Hepatocyte (in vitro differentiated cells): ENCODE measurements at regions not wholly inside any gene's neighbourhood (a gene's known extent, or its start where the extent isn't known, plus 50 kb on each side); places are given as distances from the start of the nearest gene placed in this dataset.

Experiments used
- DNase-seq: peaks from one replicate; pipeline ENCODE4 v3.0.0-alpha.2; 2016; ENCODE audit warnings: low spot score
- H2AFZ ChIP-seq: fragments of 200-600 bp; sonication (generic); 2 replicates; pipeline ENCODE4 v1.6.0; 2016; ENCODE audit warnings: antibody characterized with exemption, mild to moderate bottlenecking
- H3K27ac ChIP-seq: fragments of 200-600 bp; sonication (generic); 2 replicates; pipeline ENCODE4 v1.5.1; 2016; ENCODE audit warnings: mild to moderate bottlenecking
- H3K27me3 ChIP-seq: fragments of 200-600 bp; sonication (generic); 2 replicates; pipeline ENCODE4 v1.6.1; 2016
- H3K36me3 ChIP-seq: fragments of 200-600 bp; sonication (generic); replicated peaks from 2 replicates; pipeline ENCODE4 v1.5.1; 2016; ENCODE audit warnings: low read depth; ENCODE audit not compliant: insufficient read depth
- H3K4me1 ChIP-seq: fragments of 200-600 bp; sonication (generic); 2 replicates; pipeline ENCODE4 v1.5.1; 2016; ENCODE audit warnings: mild to moderate bottlenecking, moderate library complexity; ENCODE audit not compliant: insufficient read depth
- H3K4me2 ChIP-seq: fragments of 200-600 bp; sonication (generic); 2 replicates; pipeline ENCODE4 v1.6.0; 2016
- H3K4me3 ChIP-seq: fragments of 200-600 bp; sonication (generic); 2 replicates; pipeline ENCODE4 v1.5.1; 2016; ENCODE audit warnings: mild to moderate bottlenecking
- H3K79me2 ChIP-seq: fragments of 200-600 bp; sonication (generic); 2 replicates; pipeline ENCODE4 v1.6.0; 2017; ENCODE audit warnings: mild to moderate bottlenecking
- H3K9me2 ChIP-seq: fragments of 200-600 bp; sonication (generic); replicated peaks from 2 replicates; pipeline ENCODE4 v1.6.0; 2017; ENCODE audit warnings: mild to moderate bottlenecking; ENCODE audit not compliant: insufficient read depth
- H3K9me3 ChIP-seq: fragments of 200-600 bp; sonication (generic); 2 replicates; pipeline ENCODE4 v1.5.1; 2016; ENCODE audit warnings: low read depth, mild to moderate bottlenecking
- H4K20me1 ChIP-seq: fragments of 200-600 bp; sonication (generic); 2 replicates; pipeline ENCODE4 v1.6.0; 2016; ENCODE audit warnings: mild to moderate bottlenecking; ENCODE audit not compliant: insufficient read depth, poor library complexity, severe bottlenecking
- CTCF ChIP-seq: fragments of 200-600 bp; sonication (generic); IDR thresholded peaks from 2 replicates; pipeline ENCODE4 v1.5.1; 2016; ENCODE audit warnings: antibody characterized with exemption, mild to moderate bottlenecking; ENCODE audit not compliant: poor library complexity
- EZH2 ChIP-seq: fragments of 200-600 bp; sonication (generic); IDR thresholded peaks from 2 replicates; pipeline ENCODE4 v1.6.1; 2016; ENCODE audit warnings: antibody characterized with exemption, mild to moderate bottlenecking, borderline replicate concordance
- EZH2phosphoT487 ChIP-seq: fragments of 200-600 bp; sonication (generic); IDR thresholded peaks from one replicate; pipeline ENCODE4 v1.6.1; 2018; ENCODE audit warnings: antibody characterized with exemption, mild to moderate bottlenecking, low read depth, moderate library complexity; ENCODE audit not compliant: unreplicated experiment, severe bottlenecking
- WGBS: methylation state at CpG from one replicate; pipeline ENCODE4 v1.1.6; 2016; ENCODE audit warnings: low lambda C conversion rate; ENCODE audit errors: missing lambda C conversion rate; 5-methylcytosine and 5-hydroxymethylcytosine counted together

GRCh38 chr6:122248844-122249243, 150.6 kb upstream of the HSF2 start:
- Histone ChIP-seq H3K4me1 (no peaks in the 10 kb centered on the region), H3K79me2 (no peaks in the 10 kb centered on the region), H4K20me1 (no peaks in the 10 kb centered on the region), H3K4me3 (no peak overlapping the region), H2AFZ (no peak overlapping the region), H3K9me2 (no peaks in the 10 kb centered on the region), H3K36me3 (no peaks in the 10 kb centered on the region), H3K9me3 (no peaks in the 10 kb centered on the region), H3K4me2 (no peak overlapping the region), H3K27me3 (no peaks in the 10 kb centered on the region), H3K27ac (no peak overlapping the region)
- TF ChIP-seq EZH2phosphoT487, result no peak
- TF ChIP-seq CTCF, result no peak
- TF ChIP-seq EZH2, result no peak
- 89% methylated on average over 1 of the region's 1 CpG for WGBS
- DNase-seq, result no peak

- no peak overlapping the region for H3K4me2 ChIP-seq
- DNase-seq, result no peak
- TF ChIP-seq EZH2phosphoT487 (no peak), CTCF (no peak), EZH2 (no peak)
Measured at GRCh38 chr6:122258839-122259238, 140.6 kb upstream of the HSF2 start.

GRCh38 chr6:122264557-122264956, 134.9 kb upstream of the HSF2 start:
- 49% methylated on average over 2 of the region's 2 CpGs for WGBS
- H3K4me2 ChIP-seq, result no peak overlapping the region

More at GRCh38 chr6:122258839-122259238, 140.6 kb upstream of the HSF2 start:
- H4K20me1 ChIP-seq, result no peaks in the 10 kb centered on the region
- WGBS, result 71% methylated on average over 3 of the region's 3 CpGs
- H3K79me2 ChIP-seq, result no peaks in the 10 kb centered on the region
- no peaks in the 10 kb centered on the region for H3K9me3 ChIP-seq
- no peaks in the 10 kb centered on the region for H3K9me2 ChIP-seq
- no peak overlapping the region for H3K4me3 ChIP-seq
- no peaks in the 10 kb centered on the region for H3K36me3 ChIP-seq
- H3K27ac ChIP-seq, result no peak overlapping the region
- no peak overlapping the region for H2AFZ ChIP-seq
- no peaks in the 10 kb centered on the region for H3K27me3 ChIP-seq
- no peaks in the 10 kb centered on the region for H3K4me1 ChIP-seq

More at GRCh38 chr6:122264557-122264956, 134.9 kb upstream of the HSF2 start:
- Histone ChIP-seq H3K27me3 (no peaks in the 10 kb centered on the region), H3K4me1 (no peaks in the 10 kb centered on the region), H2AFZ (no peak overlapping the region), H3K36me3 (no peaks in the 10 kb centered on the region), H3K9me2 (no peaks in the 10 kb centered on the region), H3K27ac (no peak overlapping the region), H3K9me3 (no peaks in the 10 kb centered on the region), H4K20me1 (no peaks in the 10 kb centered on the region), H3K79me2 (no peaks in the 10 kb centered on the region), H3K4me3 (no peak overlapping the region)
- DNase-seq, result no peak
- TF ChIP-seq CTCF (no peak), EZH2 (no peak), EZH2phosphoT487 (no peak)
